ENCODE measurements at regions not wholly inside any gene's neighbourhood (a gene's known extent, or its start where the extent isn't known, plus 50 kb on each side); places are given as distances from the start of the nearest gene placed in this dataset.
"Not testable (repeated sequence)": the region's sequence is repeated elsewhere in the genome, so short reads cannot be mapped to it uniquely, and the experiment has no call there.

DNA sequence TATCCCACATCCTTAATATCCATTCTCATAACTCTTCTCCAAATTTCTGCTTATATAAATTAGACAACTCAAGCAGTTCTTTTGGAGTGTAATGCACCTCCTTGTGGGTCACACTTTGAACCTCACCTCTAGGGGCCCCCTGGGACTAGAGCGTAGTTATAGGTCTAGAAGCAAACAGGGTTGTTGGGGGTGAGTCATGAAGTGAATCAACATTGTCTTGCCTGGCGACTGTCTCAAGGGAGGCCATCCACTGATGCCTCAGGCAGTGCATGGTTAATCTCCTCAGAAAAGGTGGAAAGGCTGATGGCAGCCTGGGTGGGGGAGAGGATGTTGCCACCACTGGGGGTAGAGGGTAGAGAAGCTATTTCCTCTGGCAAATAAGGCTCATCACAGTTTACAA, 129.1 kb downstream of the TNFRSF21 start:
- FAIRE-seq (no peak), DNase-seq (ENCODE audit: insufficient read length) (no peak)
- no peak for TF ChIP-seq TAF1 (IDR thresholded peaks at IDR 0.05; ENCODE audit: borderline replicate concordance, low read depth, low read length)
- no peak for TF ChIP-seq POLR2A (IDR thresholded peaks at IDR 0.05; ENCODE audit: low read depth, low read length)
- no peak for TF ChIP-seq POLR2AphosphoS5 (IDR thresholded peaks at IDR 0.05; ENCODE audit: low read depth, low read length)

DNA sequence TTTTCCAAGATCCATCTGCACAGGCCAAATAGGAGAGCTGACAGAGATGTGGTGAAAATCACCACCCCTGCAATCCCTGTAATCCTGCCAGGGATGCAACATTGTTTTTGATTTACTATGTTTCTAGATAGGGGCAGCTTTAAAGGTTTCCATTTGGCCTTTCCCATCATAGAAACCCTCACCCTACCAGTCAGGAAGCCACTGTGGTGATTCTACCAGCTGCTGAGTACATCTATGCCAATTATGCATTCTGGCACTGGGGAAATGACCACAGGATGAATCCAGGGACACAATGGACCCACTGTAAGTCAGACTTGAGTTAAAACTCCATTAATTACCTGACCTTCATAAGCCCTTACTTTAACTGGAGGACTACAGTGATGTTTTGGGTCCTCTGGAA, 130.4 kb downstream of the TNFRSF21 start:
- DNase-seq (ENCODE audit: insufficient read length) = no peak
- no peak for FAIRE-seq
- TF ChIP-seq POLR2AphosphoS5 (IDR thresholded peaks at IDR 0.05; ENCODE audit: low read depth, low read length) (no peak), TAF1 (IDR thresholded peaks at IDR 0.05; ENCODE audit: borderline replicate concordance, low read depth, low read length) (no peak), POLR2A (IDR thresholded peaks at IDR 0.05; ENCODE audit: low read depth, low read length) (no peak)

DNA sequence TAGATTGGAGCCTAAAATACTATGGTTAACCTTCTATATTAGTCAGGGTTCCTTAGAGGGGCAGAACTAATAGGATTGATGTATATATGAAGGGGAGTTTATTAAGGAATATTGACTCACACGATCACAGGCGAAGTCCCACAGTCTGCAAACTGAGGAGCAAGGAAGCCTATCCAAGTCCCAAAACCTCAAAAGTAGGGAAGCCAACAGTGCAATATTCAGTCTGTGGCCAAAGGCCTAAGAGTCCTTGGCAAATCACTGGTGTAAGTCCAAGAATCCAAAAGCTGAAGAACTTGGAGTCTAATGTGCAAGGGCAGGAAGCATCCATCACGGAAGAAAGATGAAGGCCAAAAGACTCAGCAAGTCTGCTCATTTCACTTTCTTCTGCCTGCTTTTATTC, 133.5 kb upstream of the ADGRF1 start:
- FAIRE-seq (no peak), DNase-seq (ENCODE audit: insufficient read length) (no peak)
- TF ChIP-seq POLR2A (IDR thresholded peaks at IDR 0.05; ENCODE audit: low read depth, low read length) = no peak
- no peak for TF ChIP-seq TAF1 (IDR thresholded peaks at IDR 0.05; ENCODE audit: borderline replicate concordance, low read depth, low read length)
- TF ChIP-seq POLR2AphosphoS5 (IDR thresholded peaks at IDR 0.05; ENCODE audit: low read depth, low read length) = no peak

DNA sequence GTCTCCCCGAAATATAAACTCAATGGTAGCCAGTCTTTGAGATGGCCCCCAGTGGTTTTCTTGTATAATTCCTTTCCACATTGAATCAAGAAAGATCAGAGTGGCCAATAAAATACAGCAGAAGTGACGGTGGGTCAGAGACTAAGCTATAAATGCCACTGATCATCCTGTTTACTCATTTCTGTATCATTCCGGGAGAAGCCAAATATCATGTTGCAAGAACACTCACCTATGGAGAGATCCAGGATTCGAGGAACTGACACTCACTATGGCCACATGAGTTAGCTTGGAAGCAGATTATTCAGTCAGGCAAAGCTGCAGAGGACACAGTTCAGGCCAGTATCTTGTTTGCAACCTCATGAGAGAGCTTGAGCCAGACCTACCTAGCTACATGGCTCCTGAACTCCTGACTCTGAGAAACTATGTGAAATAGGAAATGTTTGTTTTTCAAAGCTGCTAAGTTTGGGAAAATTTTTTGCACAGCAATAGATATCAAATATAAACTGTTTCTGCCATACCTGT, 132.4 kb upstream of the ADGRF1 start:
- no peak for DNase-seq (ENCODE audit: insufficient read length)
- FAIRE-seq = no peak
- no peak for TF ChIP-seq POLR2A (IDR thresholded peaks at IDR 0.05; ENCODE audit: low read depth, low read length)
- TF ChIP-seq TAF1 (IDR thresholded peaks at IDR 0.05; ENCODE audit: borderline replicate concordance, low read depth, low read length) = no peak
- no peak for TF ChIP-seq POLR2AphosphoS5 (IDR thresholded peaks at IDR 0.05; ENCODE audit: low read depth, low read length)

DNA sequence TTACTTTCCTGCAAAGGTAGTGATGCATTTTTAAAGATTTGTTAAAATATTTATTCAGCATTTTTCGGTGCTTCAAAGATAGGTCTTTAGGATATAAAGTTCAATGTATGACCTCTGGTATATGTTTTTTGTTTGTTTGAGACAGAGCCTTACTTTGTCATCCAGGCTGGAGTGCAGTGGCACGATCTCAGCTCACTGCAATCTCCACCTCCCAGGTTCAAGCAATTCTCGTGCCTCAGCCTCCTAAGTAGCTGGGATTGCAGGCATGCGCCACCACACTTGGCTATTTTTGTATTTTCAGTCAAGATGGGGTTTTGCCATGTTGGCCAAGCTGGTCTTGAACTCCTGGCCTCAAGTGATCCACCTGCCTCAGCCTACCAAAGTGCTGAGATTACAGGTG, 131.9 kb upstream of the ADGRF1 start:
- FAIRE-seq; DNase-seq (ENCODE audit: insufficient read length): not testable (repeated sequence)

DNA sequence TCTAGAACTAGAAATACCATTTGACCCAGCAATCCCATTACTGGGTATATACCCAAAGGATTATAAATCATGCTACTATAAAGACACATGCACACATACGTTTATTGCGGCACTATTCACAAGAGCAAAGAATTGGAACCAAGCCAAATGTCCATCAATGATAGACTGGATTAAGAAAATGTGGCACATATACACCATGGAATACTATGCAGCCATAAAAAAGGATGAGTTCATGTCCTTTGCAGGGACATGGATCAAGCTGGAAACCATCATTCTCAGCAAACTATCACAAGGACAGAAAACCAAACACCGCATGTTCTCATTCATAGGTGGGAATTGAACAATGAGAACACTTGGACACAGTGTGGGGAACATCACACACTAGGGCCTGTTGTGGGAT, 131.0 kb upstream of the ADGRF1 start:
- not testable (repeated sequence) for DNase-seq (ENCODE audit: insufficient read length); FAIRE-seq

DNA sequence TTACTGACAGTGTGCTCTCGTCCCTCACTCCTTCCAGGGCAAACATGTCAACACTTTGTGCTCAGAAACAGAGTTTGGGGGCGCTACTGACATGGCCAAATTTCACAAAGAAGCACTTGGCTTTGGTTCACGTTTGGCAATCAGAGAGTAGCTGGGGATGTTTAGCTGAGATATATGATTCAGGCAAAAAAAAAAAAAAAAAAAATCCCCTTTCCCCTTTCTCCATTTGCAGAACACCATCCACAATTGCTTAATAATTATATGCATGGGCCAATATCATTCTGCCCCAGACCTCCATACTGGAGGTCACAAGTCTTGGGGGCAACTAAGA, 128.4 kb upstream of the ADGRF1 start:
- TF ChIP-seq POLR2AphosphoS5 (IDR thresholded peaks at IDR 0.05; ENCODE audit: low read depth, low read length) (no peak), TAF1 (IDR thresholded peaks at IDR 0.05; ENCODE audit: borderline replicate concordance, low read depth, low read length) (no peak)
- FAIRE-seq (no peak), DNase-seq (ENCODE audit: insufficient read length) (no peak)

DNA sequence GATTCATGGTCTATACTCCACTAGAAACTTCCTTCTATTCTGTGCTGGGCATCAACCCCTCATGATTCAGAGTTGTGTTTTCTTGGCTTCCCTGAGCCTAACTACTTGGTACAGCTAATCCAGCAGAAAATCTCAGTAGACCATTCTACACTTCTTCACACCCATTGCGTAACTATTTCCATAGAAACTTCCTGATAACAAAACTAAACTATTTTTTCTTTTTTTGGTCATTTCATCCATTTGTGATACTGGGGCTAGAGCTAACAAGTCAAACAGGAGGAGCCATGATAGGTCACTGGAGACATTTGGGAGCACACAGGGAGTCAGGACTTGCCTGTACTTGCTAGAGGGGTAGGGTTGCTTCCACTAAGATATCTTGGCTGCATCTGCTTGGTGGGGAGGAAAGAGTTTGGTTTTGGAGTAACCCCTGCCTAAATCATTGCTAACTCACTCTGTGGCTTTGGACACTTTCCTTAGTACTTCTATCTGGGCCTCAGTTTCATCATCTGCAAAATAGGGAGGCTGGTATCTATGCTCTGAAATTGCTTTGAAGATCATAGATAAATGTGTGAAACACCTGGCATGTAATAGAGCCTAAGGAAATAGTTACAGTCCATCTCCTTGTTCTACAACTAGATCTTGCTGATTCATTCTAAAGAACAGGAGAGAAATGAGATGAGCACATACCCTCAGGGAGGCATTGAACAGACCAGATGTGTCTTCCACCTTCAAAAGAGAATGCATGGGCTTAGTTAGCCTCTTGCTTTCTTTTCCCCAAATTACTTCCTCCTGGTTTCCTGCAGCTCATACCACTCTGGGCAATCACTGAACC, 127.9 kb upstream of the ADGRF1 start:
- FAIRE-seq (no peak), DNase-seq (ENCODE audit: insufficient read length) (no peak)
- TF ChIP-seq POLR2A (IDR thresholded peaks at IDR 0.05; ENCODE audit: low read depth, low read length) = no peak
- no peak for TF ChIP-seq POLR2AphosphoS5 (IDR thresholded peaks at IDR 0.05; ENCODE audit: low read depth, low read length)
- TF ChIP-seq TAF1 (IDR thresholded peaks at IDR 0.05; ENCODE audit: borderline replicate concordance, low read depth, low read length) = no peak

DNA sequence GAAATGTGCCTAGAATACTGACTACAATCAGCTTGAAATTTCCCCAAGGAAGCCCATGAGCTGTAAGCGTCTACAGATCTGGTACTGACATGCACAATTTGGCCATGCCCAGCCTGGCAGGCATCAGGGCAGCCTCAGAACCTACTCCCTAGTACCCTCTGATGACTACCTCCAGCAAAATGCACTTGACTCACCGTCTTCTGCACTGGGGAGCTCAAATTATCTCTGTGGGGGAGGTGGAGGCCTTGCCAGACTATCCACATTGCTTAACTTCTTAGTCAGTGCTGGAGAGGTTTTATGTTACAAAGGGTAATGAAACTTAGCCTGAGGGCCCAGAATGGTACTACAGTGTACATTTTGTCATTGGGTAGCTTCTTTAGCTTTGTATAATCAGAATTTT, 126.0 kb upstream of the ADGRF1 start:
- no peak for FAIRE-seq
- no peak for TF ChIP-seq TAF1 (IDR thresholded peaks at IDR 0.05; ENCODE audit: borderline replicate concordance, low read depth, low read length)
- TF ChIP-seq POLR2AphosphoS5 (IDR thresholded peaks at IDR 0.05; ENCODE audit: low read depth, low read length) = no peak
- TF ChIP-seq POLR2A (IDR thresholded peaks at IDR 0.05; ENCODE audit: low read depth, low read length) = no peak
- DNase-seq (ENCODE audit: insufficient read length) = no peak

DNA sequence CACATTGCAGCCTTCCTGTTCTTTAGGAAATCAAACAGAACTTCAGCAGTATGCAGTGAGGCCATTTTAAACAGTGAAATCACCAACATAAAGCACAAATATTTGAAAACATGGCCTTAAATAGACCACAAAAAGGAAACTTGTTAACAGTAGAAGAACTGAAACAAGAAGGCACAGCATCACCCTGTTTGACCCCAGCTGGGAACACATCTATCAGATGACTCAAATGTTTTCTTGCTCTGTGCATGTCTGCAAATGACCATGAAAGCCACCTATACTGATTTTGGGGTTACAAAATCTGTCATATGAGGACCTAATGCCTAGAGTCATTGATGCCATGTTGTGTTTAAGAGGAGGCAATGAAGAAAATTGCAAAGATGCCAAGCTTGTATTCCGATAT, 123.8 kb upstream of the ADGRF1 start:
- FAIRE-seq (peak; percentile 36), DNase-seq (ENCODE audit: insufficient read length) (no peak)
- TF ChIP-seq POLR2A (IDR thresholded peaks at IDR 0.05; ENCODE audit: low read depth, low read length) = no peak
- no peak for TF ChIP-seq POLR2AphosphoS5 (IDR thresholded peaks at IDR 0.05; ENCODE audit: low read depth, low read length)
- TF ChIP-seq TAF1 (IDR thresholded peaks at IDR 0.05; ENCODE audit: borderline replicate concordance, low read depth, low read length) = no peak

DNA sequence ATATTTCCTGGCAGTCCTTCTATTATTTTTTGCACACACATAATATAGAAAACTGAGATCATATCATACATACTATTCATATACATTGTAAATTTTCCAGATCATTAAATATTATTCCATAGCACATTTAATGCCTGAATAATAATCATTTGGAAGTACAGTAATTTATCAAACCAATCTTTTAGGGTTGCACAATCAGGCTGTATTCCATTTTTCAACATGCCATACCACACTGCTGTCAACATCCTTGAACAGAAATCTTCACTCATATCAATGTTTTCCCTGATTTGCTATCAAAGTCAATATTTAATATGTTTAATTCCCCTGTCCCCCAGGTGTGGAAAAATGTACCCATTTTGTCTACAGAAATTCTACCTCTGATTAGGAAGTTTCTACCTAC, 122.7 kb upstream of the ADGRF1 start:
- no peak for TF ChIP-seq POLR2A (IDR thresholded peaks at IDR 0.05; ENCODE audit: low read depth, low read length)
- TF ChIP-seq TAF1 (IDR thresholded peaks at IDR 0.05; ENCODE audit: borderline replicate concordance, low read depth, low read length) = no peak
- TF ChIP-seq POLR2AphosphoS5 (IDR thresholded peaks at IDR 0.05; ENCODE audit: low read depth, low read length) = no peak
- no peak for DNase-seq (ENCODE audit: insufficient read length)
- no peak for FAIRE-seq

DNA sequence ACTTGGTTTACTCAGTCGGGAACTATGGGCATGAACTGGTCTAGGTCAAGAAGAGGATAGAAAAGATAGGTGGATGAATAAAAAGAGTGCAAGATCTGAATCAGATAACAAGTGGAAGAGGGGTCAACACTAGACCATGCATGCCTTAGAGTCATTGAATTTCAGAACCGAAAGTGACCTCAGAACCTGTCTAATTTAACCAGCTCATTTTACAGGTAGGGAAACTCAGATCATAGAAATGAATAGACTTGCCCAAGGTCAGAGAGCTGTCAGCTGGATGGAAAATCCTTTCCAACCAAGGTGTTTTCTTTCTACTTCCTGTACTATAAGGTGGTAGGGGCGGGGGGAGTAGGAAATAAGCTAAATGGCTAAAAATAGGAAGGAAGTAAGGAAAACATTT, 121.4 kb upstream of the ADGRF1 start:
- TF ChIP-seq POLR2A (IDR thresholded peaks at IDR 0.05; ENCODE audit: low read depth, low read length) (no peak), POLR2AphosphoS5 (IDR thresholded peaks at IDR 0.05; ENCODE audit: low read depth, low read length) (no peak), TAF1 (IDR thresholded peaks at IDR 0.05; ENCODE audit: borderline replicate concordance, low read depth, low read length) (no peak)
- no peak for DNase-seq (ENCODE audit: insufficient read length)
- peak; percentile 84 for FAIRE-seq

DNA sequence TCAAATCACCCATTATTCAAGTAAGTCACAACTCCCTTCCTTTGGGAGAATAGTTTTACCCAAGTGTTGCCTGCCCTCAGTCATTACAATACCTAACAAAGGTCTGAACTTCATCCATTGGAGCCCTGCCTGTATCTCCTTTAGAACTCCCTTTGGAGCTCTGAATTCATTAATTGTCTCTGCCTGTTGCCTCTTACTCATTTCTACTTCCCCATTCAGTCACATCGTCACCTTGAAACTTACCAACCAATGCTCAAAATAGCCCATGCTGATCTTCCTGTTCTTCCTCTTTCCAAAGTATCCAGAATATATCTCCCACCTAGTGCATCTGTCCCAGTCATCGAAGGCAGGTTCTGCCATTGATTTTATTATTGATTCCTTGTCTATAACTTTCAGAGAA, 120.7 kb upstream of the ADGRF1 start:
- peak; percentile 57 for FAIRE-seq
- TF ChIP-seq POLR2AphosphoS5 (IDR thresholded peaks at IDR 0.05; ENCODE audit: low read depth, low read length) (no peak), TAF1 (IDR thresholded peaks at IDR 0.05; ENCODE audit: borderline replicate concordance, low read depth, low read length) (no peak), POLR2A (IDR thresholded peaks at IDR 0.05; ENCODE audit: low read depth, low read length) (no peak)
- no peak for DNase-seq (ENCODE audit: insufficient read length)

Data from GM12892 (cell line).